ENCODE measurements at regions not wholly inside any gene's neighbourhood (a gene's known extent, or its start where the extent isn't known, plus 50 kb on each side); places are given as distances from the start of the nearest gene placed in this dataset.
"Not testable (repeated sequence)": the region's sequence is repeated elsewhere in the genome, so short reads cannot be mapped to it uniquely, and the experiment has no call there.

DNA sequence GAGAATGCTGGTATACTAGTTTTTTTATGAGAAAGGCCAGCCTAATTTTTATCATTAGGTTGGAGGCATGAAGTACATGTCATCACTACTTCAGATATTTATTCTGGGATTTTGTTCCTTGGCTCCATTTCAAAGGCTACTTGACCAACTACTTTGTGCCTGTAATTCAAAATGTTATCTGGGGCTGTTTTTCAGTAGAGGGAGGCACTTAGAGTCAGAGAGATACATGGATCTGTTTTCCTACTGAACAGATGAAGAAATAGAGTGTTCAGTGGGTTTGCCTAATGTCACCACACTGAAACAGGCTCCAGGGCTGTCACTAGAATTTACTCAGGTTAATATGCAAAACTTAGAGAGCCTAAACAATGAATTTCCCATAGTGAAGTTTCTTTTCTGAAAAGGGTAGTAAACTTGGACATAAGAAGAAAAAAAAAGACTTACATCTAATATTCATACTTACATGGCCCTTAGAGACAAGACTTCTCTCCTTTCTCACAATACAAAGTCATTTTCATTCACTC lies 127.3 kb upstream of the ITGB1 start (continued):
- TF ChIP-seq, protein P1, sequence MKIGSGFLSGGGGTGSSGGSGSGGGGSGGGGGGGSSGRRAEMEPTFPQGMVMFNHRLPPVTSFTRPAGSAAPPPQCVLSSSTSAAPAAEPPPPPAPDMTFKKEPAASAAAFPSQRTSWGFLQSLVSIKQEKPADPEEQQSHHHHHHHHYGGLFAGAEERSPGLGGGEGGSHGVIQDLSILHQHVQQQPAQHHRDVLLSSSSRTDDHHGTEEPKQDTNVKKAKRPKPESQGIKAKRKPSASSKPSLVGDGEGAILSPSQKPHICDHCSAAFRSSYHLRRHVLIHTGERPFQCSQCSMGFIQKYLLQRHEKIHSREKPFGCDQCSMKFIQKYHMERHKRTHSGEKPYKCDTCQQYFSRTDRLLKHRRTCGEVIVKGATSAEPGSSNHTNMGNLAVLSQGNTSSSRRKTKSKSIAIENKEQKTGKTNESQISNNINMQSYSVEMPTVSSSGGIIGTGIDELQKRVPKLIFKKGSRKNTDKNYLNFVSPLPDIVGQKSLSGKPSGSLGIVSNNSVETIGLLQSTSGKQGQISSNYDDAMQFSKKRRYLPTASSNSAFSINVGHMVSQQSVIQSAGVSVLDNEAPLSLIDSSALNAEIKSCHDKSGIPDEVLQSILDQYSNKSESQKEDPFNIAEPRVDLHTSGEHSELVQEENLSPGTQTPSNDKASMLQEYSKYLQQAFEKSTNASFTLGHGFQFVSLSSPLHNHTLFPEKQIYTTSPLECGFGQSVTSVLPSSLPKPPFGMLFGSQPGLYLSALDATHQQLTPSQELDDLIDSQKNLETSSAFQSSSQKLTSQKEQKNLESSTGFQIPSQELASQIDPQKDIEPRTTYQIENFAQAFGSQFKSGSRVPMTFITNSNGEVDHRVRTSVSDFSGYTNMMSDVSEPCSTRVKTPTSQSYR (CRISPR knock-in tag; IDR thresholded peaks at IDR 0.05): no peak
- TF ChIP-seq OVOL2 (CRISPR knock-in tag; IDR thresholded peaks at IDR 0.05; ENCODE audit: borderline replicate concordance) (no peak), ZNF416 (CRISPR knock-in tag; IDR thresholded peaks at IDR 0.05) (no peak), TP53 (CRISPR knock-in tag; IDR thresholded peaks at IDR 0.05) (no peak), KAT7 (CRISPR knock-in tag; IDR thresholded peaks at IDR 0.05; ENCODE audit: borderline replicate concordance) (no peak), MXD4 (CRISPR knock-in tag; IDR thresholded peaks at IDR 0.05; ENCODE audit: borderline replicate concordance) (no peak), ZNF317 (CRISPR knock-in tag; IDR thresholded peaks at IDR 0.05; ENCODE audit: borderline replicate concordance, low read depth) (no peak), ZNF232 (CRISPR knock-in tag; IDR thresholded peaks at IDR 0.05) (no peak), FOXJ3 (CRISPR knock-in tag; IDR thresholded peaks at IDR 0.05; ENCODE audit: borderline replicate concordance) (no peak)
- TF ChIP-seq, protein P2, sequence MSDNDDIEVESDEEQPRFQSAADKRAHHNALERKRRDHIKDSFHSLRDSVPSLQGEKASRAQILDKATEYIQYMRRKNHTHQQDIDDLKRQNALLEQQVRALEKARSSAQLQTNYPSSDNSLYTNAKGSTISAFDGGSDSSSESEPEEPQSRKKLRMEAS (CRISPR knock-in tag; IDR thresholded peaks at IDR 0.05): no peak
- TF ChIP-seq, protein P3, sequence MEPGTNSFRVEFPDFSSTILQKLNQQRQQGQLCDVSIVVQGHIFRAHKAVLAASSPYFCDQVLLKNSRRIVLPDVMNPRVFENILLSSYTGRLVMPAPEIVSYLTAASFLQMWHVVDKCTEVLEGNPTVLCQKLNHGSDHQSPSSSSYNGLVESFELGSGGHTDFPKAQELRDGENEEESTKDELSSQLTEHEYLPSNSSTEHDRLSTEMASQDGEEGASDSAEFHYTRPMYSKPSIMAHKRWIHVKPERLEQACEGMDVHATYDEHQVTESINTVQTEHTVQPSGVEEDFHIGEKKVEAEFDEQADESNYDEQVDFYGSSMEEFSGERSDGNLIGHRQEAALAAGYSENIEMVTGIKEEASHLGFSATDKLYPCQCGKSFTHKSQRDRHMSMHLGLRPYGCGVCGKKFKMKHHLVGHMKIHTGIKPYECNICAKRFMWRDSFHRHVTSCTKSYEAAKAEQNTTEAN (CRISPR knock-in tag; IDR thresholded peaks at IDR 0.05): no peak

DNA sequence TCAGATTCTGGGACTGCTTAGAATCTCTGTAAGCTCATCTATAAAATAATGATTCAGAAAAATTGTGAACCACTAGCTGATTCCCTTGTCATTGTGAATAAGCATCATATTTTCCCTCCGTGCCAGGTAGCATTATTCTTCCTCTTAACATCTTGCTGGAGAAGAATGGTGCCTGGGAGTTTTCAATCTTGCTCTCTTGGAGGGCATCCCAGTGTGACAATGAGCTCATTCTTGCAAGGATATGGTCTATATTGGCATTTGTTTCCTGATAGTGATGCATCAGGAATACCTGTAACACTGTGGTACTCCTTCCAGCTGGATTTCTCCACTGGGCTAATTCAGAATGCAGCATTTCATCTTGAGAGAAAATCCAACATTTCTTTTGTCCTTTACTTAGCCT lies 126.4 kb upstream of the ITGB1 start:
- H3K36me3 Mint-ChIP-seq: peaks cover 2% of the 10 kb centered on the region; the same call in 1 of the 2 replicates
- POLR2A ChIA-PET: no interaction called here

DNA sequence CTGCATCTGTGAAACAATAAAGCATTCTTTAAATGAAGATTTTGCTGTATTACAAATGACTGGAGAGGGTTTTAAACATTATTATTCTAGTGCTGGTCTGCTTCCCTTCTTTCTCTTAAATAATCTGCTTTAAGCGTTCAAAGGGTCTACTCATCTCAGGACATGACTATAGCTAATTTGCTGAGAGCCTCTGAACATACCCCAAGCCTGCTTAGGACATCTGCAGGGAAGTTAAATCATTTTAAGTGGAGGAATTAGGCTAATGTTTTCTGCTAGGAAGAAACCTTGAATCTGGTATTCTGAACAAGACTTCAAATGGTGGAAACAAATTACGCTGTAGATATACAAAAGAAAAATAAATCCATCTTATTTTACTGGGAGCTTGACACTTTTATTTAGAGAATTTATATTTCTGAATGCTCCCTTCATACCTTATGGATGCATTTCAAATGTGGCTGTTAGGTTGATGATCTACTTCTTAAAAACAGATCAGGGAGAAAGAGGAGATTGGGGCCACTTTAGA lies 124.4 kb upstream of the ITGB1 start:
- POLR2A ChIA-PET: interaction anchor here (0.6 kb wide), 1 partner anchor 10 kb away, joined by 3 read pairs; no protein-coding TSS in a partner anchor
- CTCF ChIA-PET: interaction anchor here (1.6 kb wide), 1 partner anchor 16 kb away, joined by 5 read pairs; no protein-coding TSS in a partner anchor
- Mint-ChIP-seq H3K27ac (no peak overlapping the region), H3K4me3 (no peak overlapping the region), H3K27me3 (ENCODE audit: low read depth) (no peaks in the 10 kb centered on the region; the same call in 1 of the 2 replicates), H3K4me1 (peaks cover 23% of the 10 kb centered on the region), H3K9me3 (peaks cover 16% of the 10 kb centered on the region), H3K36me3 (peaks cover 2% of the 10 kb centered on the region; the same call in 1 of the 2 replicates)
- ATAC-seq (no peak), DNase-seq (ENCODE audit: low spot score) (no peak)
- TF ChIP-seq FOXJ3 (CRISPR knock-in tag; IDR thresholded peaks at IDR 0.05; ENCODE audit: borderline replicate concordance): no peak
- no peak for TF ChIP-seq JUN (CRISPR knock-in tag; IDR thresholded peaks at IDR 0.05)
- no peak for TF ChIP-seq ELF4 (CRISPR knock-in tag; IDR thresholded peaks at IDR 0.05; ENCODE audit: low read depth)
- TF ChIP-seq, protein P4, sequence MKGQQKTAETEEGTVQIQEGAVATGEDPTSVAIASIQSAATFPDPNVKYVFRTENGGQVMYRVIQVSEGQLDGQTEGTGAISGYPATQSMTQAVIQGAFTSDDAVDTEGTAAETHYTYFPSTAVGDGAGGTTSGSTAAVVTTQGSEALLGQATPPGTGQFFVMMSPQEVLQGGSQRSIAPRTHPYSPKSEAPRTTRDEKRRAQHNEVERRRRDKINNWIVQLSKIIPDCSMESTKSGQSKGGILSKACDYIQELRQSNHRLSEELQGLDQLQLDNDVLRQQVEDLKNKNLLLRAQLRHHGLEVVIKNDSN (CRISPR knock-in tag; IDR thresholded peaks at IDR 0.05): no peak
- TF ChIP-seq ZNF396 (CRISPR knock-in tag; IDR thresholded peaks at IDR 0.05; ENCODE audit: borderline replicate concordance): no peak
- no peak for TF ChIP-seq ZSCAN18 (CRISPR knock-in tag; IDR thresholded peaks at IDR 0.05)
- TF ChIP-seq ZNF512 (CRISPR knock-in tag; IDR thresholded peaks at IDR 0.05; ENCODE audit: borderline replicate concordance): no peak
- no peak for TF ChIP-seq NR3C1 (CRISPR knock-in tag; conservative IDR thresholded peaks at IDR 0.05; ENCODE audit: low read depth)

More for the DNA sequence above, 126.4 kb upstream of the ITGB1 start:
- Mint-ChIP-seq H3K27ac (no peak overlapping the region), H3K4me1 (peaks cover 23% of the 10 kb centered on the region), H3K9me3 (peaks cover 18% of the 10 kb centered on the region), H3K27me3 (ENCODE audit: low read depth) (no peaks in the 10 kb centered on the region; the same call in 1 of the 2 replicates), H3K4me3 (no peak overlapping the region)
- DNase-seq (ENCODE audit: low spot score) (no peak), ATAC-seq (no peak)
- TF ChIP-seq MXD4 (CRISPR knock-in tag; IDR thresholded peaks at IDR 0.05; ENCODE audit: borderline replicate concordance) (no peak), NR2C2 (CRISPR knock-in tag; IDR thresholded peaks at IDR 0.05) (no peak), OVOL2 (CRISPR knock-in tag; IDR thresholded peaks at IDR 0.05; ENCODE audit: borderline replicate concordance) (no peak)
- CTCF ChIA-PET: interaction anchor here (1.1 to 1.2 kb wide), 2 partner anchors 18 to 22 kb away, joined by 3 to 5 read pairs; no protein-coding TSS in a partner anchor

GRCh38 chr10:33080467-33080866 lies 122.4 kb upstream of the ITGB1 start:
- CTCF ChIA-PET; H3K36me3 Mint-ChIP-seq; ATAC-seq; H3K27ac Mint-ChIP-seq; DNase-seq (ENCODE audit: low spot score); H3K4me3 Mint-ChIP-seq; H3K27me3 Mint-ChIP-seq (ENCODE audit: low read depth); POLR2A ChIA-PET: not testable (repeated sequence)
- peaks cover 18% of the 10 kb centered on the region for H3K9me3 Mint-ChIP-seq
- peaks cover 23% of the 10 kb centered on the region for H3K4me1 Mint-ChIP-seq

All from WTC11 (cell line).